WTC11 (cell line): ENCODE measurements at regions not wholly inside any gene's neighbourhood (a gene's known extent, or its start where the extent isn't known, plus 50 kb on each side); places are given as distances from the start of the nearest gene placed in this dataset.

Source experiments
- ATAC-seq: fragments of 200-7000 bp; cut with Tn5 transposase; 2 replicates; pipeline ENCODE4 v1.10.0; 2021; ENCODE audit warnings: mild to moderate bottlenecking, moderate library complexity
- CTCF ChIA-PET: fragments of 300-600 bp; sonication (Branson Sonifier 250); formaldehyde crosslinking; loops from one replicate; lab custom pipeline; 2021; ENCODE audit warnings: antibody characterized with exemption; lab: Charles Lee
- POLR2A ChIA-PET: fragments of 350-600 bp; sonication (Branson Sonifier 250); formaldehyde crosslinking; loops from one replicate; lab custom pipeline; 2021; ENCODE audit warnings: antibody characterized with exemption; lab: Charles Lee
- DNase-seq: peaks from one replicate; pipeline ENCODE4 v3.0.0; 2021; ENCODE audit warnings: low spot score
- H3K27ac Mint-ChIP-seq: 2 replicates; pipeline ENCODE4 v1.8.0; 2021; ENCODE audit warnings: mixed read lengths
- H3K27me3 Mint-ChIP-seq: 2 replicates; pipeline ENCODE4 v1.8.0; 2021; ENCODE audit warnings: low read depth, mild to moderate bottlenecking, moderate library complexity, mixed read lengths
- H3K36me3 Mint-ChIP-seq: 2 replicates; pipeline ENCODE4 v1.8.0; 2021; ENCODE audit warnings: mixed read lengths
- H3K4me1 Mint-ChIP-seq: 2 replicates; pipeline ENCODE4 v1.8.0; 2022; ENCODE audit warnings: mixed read lengths
- H3K4me3 Mint-ChIP-seq: 2 replicates; pipeline ENCODE4 v1.8.0; 2021; ENCODE audit warnings: mild to moderate bottlenecking, moderate library complexity, mixed read lengths
- H3K9me3 Mint-ChIP-seq: 2 replicates; pipeline ENCODE4 v1.8.0; 2021; ENCODE audit warnings: mixed read lengths
- AR ChIP-seq: fragments of 250-450 bp; sonication (Bioruptor Pico); IDR thresholded peaks from 2 replicates; pipeline ENCODE4 v1.9.0; 2021; ENCODE audit warnings: mild to moderate bottlenecking
- ATF1 ChIP-seq: sonication (generic); formaldehyde crosslinking; IDR thresholded peaks from 2 replicates; pipeline ENCODE4 v1.8.1; 2023; ENCODE audit warnings: mild to moderate bottlenecking, moderate library complexity, missing genetic modification reagents
- CBFB ChIP-seq: sonication (generic); formaldehyde crosslinking; IDR thresholded peaks from 2 replicates; pipeline ENCODE4 v1.8.1; 2022; ENCODE audit warnings: mild to moderate bottlenecking, low read depth, missing genetic modification reagents
- FOXJ3 ChIP-seq: sonication (generic); formaldehyde crosslinking; IDR thresholded peaks from 2 replicates; pipeline ENCODE4 v1.9.0; 2021; ENCODE audit warnings: missing genetic modification reagents, mild to moderate bottlenecking, borderline replicate concordance
- FOXK1 ChIP-seq: sonication (generic); formaldehyde crosslinking; IDR thresholded peaks from 2 replicates; pipeline ENCODE4 v1.8.0; 2022; ENCODE audit warnings: mild to moderate bottlenecking, moderate library complexity, missing genetic modification reagents
- FOXP4 ChIP-seq: sonication (generic); formaldehyde crosslinking; IDR thresholded peaks from 2 replicates; pipeline ENCODE4 v1.8.0; 2022; ENCODE audit warnings: mild to moderate bottlenecking, missing genetic modification reagents
- MYBL2 ChIP-seq: sonication (generic); formaldehyde crosslinking; IDR thresholded peaks from 2 replicates; pipeline ENCODE4 v1.8.1; 2023; ENCODE audit warnings: mild to moderate bottlenecking, moderate library complexity, missing genetic modification reagents
- NFATC4 ChIP-seq: fragments of 250-450 bp; sonication (Bioruptor Pico); IDR thresholded peaks from 2 replicates; pipeline ENCODE4 v1.9.0; 2021; ENCODE audit warnings: mild to moderate bottlenecking
- NR2C2 ChIP-seq: sonication (generic); formaldehyde crosslinking; IDR thresholded peaks from 2 replicates; pipeline ENCODE4 v1.8.0; 2022; ENCODE audit warnings: mild to moderate bottlenecking, missing genetic modification reagents
- SMAD3 ChIP-seq: sonication (generic); formaldehyde crosslinking; IDR thresholded peaks from 2 replicates; pipeline ENCODE4 v1.8.0; 2022; ENCODE audit warnings: missing genetic modification reagents, mild to moderate bottlenecking, borderline replicate concordance
- SOX15 ChIP-seq: fragments of 250-450 bp; sonication (Bioruptor Pico); IDR thresholded peaks from 2 replicates; pipeline ENCODE4 v1.9.0; 2021; ENCODE audit warnings: mild to moderate bottlenecking
- TEAD4 ChIP-seq: sonication (generic); formaldehyde crosslinking; IDR thresholded peaks from 2 replicates; pipeline ENCODE4 v1.8.0; 2022; ENCODE audit warnings: mild to moderate bottlenecking, missing genetic modification reagents
- ZNF317 ChIP-seq: sonication (generic); formaldehyde crosslinking; IDR thresholded peaks from 2 replicates; pipeline ENCODE4 v1.8.1; 2023; ENCODE audit warnings: low read depth, mild to moderate bottlenecking, moderate library complexity, missing genetic modification reagents, borderline replicate concordance
- ZNF423 ChIP-seq: fragments of 250-450 bp; sonication (Bioruptor Pico); IDR thresholded peaks from 2 replicates; pipeline ENCODE4 v2.1.2; 2022; ENCODE audit warnings: mild to moderate bottlenecking, moderate library complexity
- ZNF512 ChIP-seq: sonication (generic); formaldehyde crosslinking; IDR thresholded peaks from 2 replicates; pipeline ENCODE4 v1.8.1; 2022; ENCODE audit warnings: missing genetic modification reagents, borderline replicate concordance
- ZSCAN18 ChIP-seq: fragments of 250-450 bp; sonication (Bioruptor Pico); IDR thresholded peaks from 2 replicates; pipeline ENCODE4 v2.1.2; 2022; ENCODE audit warnings: mild to moderate bottlenecking, moderate library complexity
- TF ChIP-seq, protein P1 (sequence below): fragments of 250-450 bp; sonication (Bioruptor Pico); conservative IDR thresholded peaks from 2 replicates; pipeline ENCODE4 v1.9.0; 2021; ENCODE audit warnings: mild to moderate bottlenecking
- TF ChIP-seq, protein P2 (sequence below): fragments of 200-600 bp; IDR thresholded peaks from 2 replicates; pipeline ENCODE4 v1.8.0; 2022; ENCODE audit warnings: antibody characterized with exemption

DNA sequence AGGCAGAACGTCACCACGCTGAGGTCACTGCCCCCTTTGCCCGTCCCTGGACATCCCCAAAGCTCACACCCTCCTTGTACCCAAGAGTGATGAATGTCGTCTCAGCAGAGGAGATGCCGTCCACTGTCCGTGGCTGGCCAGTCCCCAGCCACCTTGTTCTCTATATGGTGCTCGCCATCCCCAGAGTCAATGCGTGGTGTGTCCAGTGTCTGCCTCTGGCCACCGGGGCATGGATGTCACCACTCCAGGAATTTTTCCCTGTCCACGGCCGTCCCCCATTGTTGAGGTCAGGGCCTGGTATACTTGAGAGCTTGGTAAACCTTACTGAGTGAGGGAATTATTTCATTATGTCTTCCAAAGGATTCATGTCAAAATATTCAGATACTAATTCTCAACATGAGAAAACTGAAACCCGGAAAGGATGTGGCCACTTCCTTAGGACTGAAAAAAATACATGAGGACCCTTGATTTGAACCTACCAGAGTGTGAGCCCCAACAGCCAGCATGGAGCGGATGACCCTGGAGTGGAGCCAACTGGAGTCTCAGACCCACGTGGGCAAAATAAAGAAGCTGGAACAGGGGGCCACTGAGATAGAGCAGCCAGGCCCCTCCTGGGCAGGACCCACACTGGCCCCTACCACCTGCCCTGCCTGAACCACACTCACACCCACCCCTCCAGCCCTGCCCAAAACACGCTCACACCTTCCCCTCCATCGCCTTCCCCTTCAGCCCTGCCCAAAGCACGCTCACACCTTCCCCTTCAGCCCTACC, 376.4 kb downstream of the BRD1 start:
- no peaks in the 10 kb centered on the region for H3K9me3 Mint-ChIP-seq
- H3K27ac Mint-ChIP-seq = no peak overlapping the region; the same call in 1 of the 2 replicates
- no peak for DNase-seq
- POLR2A ChIA-PET = no interaction called here
- peaks cover 8% of the 10 kb centered on the region for H3K27me3 Mint-ChIP-seq
- CTCF ChIA-PET = interaction anchor here (1.9 to 2.0 kb wide), 2 partner anchors 17 to 181 kb away, joined by 11 to 15 read pairs; no protein-coding TSS in a partner anchor
- no peaks in the 10 kb centered on the region for H3K36me3 Mint-ChIP-seq
- TF ChIP-seq, protein P1, sequence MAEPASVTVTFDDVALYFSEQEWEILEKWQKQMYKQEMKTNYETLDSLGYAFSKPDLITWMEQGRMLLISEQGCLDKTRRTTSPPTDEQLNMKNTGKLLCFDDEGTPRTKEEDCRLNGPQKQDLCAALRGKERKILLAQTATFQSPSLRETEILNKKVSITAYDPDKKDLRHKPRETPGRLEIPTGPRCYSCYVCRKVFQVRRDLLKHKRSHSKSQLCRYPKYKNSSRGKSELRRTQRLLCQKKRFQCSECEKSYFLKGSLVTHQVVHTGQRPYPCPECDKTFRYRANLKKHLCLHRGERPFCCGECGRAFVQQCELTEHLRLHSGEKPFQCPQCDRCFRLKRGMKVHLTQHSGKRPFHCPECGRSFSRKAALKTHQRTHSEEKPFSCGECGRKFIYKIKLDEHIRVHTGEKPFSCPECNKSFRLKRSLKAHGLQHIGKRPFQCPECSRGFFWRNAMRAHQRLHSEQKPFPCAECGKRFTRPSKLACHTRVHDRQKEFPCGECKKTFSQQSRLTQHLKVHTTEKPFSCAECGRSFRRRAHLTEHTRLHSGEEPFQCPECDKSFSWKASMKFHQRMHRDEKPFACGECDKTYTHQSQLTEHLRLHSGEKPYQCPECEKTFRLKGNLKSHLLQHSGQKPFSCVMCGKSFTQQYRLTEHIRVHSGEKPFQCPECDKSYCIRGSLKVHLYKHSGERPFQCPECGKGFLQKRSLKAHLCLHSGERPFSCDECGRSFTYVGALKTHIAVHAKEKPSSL (CRISPR knock-in tag) = no peak
- TF ChIP-seq TEAD4 (CRISPR knock-in tag) (no peak), ZNF512 (no peak), MYBL2 (CRISPR knock-in tag) (no peak), NFATC4 (CRISPR knock-in tag) (no peak), ATF1 (CRISPR knock-in tag) (no peak), ZNF317 (no peak), SOX15 (CRISPR knock-in tag) (no peak), FOXJ3 (CRISPR knock-in tag) (no peak), CBFB (CRISPR knock-in tag) (no peak), ZSCAN18 (CRISPR knock-in tag) (no peak), AR (no peak), NR2C2 (CRISPR knock-in tag) (no peak)
- TF ChIP-seq, protein P2, sequence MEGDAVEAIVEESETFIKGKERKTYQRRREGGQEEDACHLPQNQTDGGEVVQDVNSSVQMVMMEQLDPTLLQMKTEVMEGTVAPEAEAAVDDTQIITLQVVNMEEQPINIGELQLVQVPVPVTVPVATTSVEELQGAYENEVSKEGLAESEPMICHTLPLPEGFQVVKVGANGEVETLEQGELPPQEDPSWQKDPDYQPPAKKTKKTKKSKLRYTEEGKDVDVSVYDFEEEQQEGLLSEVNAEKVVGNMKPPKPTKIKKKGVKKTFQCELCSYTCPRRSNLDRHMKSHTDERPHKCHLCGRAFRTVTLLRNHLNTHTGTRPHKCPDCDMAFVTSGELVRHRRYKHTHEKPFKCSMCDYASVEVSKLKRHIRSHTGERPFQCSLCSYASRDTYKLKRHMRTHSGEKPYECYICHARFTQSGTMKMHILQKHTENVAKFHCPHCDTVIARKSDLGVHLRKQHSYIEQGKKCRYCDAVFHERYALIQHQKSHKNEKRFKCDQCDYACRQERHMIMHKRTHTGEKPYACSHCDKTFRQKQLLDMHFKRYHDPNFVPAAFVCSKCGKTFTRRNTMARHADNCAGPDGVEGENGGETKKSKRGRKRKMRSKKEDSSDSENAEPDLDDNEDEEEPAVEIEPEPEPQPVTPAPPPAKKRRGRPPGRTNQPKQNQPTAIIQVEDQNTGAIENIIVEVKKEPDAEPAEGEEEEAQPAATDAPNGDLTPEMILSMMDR = no peak
- TF ChIP-seq, all 79 proteins: peak for 0
- ATAC-seq = no peak
- peaks cover 46% of the 10 kb centered on the region for H3K4me1 Mint-ChIP-seq
- H3K4me3 Mint-ChIP-seq = no peak overlapping the region; the same call in 1 of the 2 replicates

- Mint-ChIP-seq H3K36me3 (no peaks in the 10 kb centered on the region), H3K27ac (peak overlapping the region; percentile 86), H3K9me3 (no peaks in the 10 kb centered on the region), H3K4me1 (peaks cover 43% of the 10 kb centered on the region), H3K27me3 (peaks cover 8% of the 10 kb centered on the region), H3K4me3 (peak overlapping the region; percentile 60)
- CTCF ChIA-PET = interaction anchor here (1.9 to 2.0 kb wide), 2 partner anchors 16 to 182 kb away, joined by 11 to 15 read pairs; no protein-coding TSS in a partner anchor
- peak; percentile 72 for ATAC-seq
- POLR2A ChIA-PET = no interaction called here
- peak; percentile 52 for DNase-seq
- TF ChIP-seq SMAD3 (no peak), FOXK1 (0 out of 2 replicates have a peak, but pooled peaks have one; percentile 47), ZNF423 (peak; percentile 90), FOXP4 (CRISPR knock-in tag) (peak; percentile 70; the same call in 1 of the 2 replicates)
Measured at GRCh38 chr22:49450498-49450897, 377.2 kb downstream of the BRD1 start.
